ENCODE measurements at regions not wholly inside any gene's neighbourhood (a gene's known extent, or its start where the extent isn't known, plus 50 kb on each side); places are given as distances from the start of the nearest gene placed in this dataset.

DNA sequence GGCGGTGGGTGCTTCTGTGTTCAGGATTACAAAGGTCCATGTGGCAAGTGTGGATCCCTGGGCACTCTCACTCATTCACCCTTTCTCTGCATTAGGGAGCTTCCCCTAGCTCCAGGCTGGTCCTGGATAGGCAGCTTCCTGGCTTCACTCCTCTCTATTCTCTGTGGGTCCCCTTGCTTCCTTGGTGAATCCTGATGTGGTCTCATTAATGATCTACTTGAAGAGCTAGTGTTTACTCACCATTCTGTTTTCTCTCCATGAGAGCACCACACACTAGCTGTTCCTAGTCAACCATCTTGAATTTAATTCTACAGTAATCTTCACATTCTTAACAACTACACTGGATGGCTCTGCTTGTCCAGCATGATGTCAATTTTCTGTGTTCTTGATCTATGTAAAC, 90.0 kb upstream of the PLPPR1 start:
- no peak for TF ChIP-seq MAX (IDR thresholded peaks at IDR 0.05)
- no peak for TF ChIP-seq BORCS8-MEF2B (CRISPR knock-in tag; IDR thresholded peaks at IDR 0.05)
- TF ChIP-seq, protein P1, sequence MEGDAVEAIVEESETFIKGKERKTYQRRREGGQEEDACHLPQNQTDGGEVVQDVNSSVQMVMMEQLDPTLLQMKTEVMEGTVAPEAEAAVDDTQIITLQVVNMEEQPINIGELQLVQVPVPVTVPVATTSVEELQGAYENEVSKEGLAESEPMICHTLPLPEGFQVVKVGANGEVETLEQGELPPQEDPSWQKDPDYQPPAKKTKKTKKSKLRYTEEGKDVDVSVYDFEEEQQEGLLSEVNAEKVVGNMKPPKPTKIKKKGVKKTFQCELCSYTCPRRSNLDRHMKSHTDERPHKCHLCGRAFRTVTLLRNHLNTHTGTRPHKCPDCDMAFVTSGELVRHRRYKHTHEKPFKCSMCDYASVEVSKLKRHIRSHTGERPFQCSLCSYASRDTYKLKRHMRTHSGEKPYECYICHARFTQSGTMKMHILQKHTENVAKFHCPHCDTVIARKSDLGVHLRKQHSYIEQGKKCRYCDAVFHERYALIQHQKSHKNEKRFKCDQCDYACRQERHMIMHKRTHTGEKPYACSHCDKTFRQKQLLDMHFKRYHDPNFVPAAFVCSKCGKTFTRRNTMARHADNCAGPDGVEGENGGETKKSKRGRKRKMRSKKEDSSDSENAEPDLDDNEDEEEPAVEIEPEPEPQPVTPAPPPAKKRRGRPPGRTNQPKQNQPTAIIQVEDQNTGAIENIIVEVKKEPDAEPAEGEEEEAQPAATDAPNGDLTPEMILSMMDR (CRISPR knock-in tag; IDR thresholded peaks at IDR 0.05): no peak
- TF ChIP-seq, protein P2, sequence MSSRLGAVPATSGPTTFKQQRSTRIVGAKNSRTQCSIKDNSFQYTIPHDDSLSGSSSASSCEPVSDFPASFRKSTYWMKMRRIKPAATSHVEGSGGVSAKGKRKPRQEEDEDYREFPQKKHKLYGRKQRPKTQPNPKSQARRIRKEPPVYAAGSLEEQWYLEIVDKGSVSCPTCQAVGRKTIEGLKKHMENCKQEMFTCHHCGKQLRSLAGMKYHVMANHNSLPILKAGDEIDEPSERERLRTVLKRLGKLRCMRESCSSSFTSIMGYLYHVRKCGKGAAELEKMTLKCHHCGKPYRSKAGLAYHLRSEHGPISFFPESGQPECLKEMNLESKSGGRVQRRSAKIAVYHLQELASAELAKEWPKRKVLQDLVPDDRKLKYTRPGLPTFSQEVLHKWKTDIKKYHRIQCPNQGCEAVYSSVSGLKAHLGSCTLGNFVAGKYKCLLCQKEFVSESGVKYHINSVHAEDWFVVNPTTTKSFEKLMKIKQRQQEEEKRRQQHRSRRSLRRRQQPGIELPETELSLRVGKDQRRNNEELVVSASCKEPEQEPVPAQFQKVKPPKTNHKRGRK (CRISPR knock-in tag; IDR thresholded peaks at IDR 0.05): no peak
- TF ChIP-seq, protein P3, sequence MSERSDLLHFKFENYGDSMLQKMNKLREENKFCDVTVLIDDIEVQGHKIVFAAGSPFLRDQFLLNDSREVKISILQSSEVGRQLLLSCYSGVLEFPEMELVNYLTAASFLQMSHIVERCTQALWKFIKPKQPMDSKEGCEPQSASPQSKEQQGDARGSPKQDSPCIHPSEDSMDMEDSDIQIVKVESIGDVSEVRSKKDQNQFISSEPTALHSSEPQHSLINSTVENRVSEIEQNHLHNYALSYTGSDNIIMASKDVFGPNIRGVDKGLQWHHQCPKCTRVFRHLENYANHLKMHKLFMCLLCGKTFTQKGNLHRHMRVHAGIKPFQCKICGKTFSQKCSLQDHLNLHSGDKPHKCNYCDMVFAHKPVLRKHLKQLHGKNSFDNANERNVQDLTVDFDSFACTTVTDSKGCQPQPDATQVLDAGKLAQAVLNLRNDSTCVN (CRISPR knock-in tag; IDR thresholded peaks at IDR 0.05; ENCODE audit: borderline replicate concordance): no peak
- TF ChIP-seq, protein P4, sequence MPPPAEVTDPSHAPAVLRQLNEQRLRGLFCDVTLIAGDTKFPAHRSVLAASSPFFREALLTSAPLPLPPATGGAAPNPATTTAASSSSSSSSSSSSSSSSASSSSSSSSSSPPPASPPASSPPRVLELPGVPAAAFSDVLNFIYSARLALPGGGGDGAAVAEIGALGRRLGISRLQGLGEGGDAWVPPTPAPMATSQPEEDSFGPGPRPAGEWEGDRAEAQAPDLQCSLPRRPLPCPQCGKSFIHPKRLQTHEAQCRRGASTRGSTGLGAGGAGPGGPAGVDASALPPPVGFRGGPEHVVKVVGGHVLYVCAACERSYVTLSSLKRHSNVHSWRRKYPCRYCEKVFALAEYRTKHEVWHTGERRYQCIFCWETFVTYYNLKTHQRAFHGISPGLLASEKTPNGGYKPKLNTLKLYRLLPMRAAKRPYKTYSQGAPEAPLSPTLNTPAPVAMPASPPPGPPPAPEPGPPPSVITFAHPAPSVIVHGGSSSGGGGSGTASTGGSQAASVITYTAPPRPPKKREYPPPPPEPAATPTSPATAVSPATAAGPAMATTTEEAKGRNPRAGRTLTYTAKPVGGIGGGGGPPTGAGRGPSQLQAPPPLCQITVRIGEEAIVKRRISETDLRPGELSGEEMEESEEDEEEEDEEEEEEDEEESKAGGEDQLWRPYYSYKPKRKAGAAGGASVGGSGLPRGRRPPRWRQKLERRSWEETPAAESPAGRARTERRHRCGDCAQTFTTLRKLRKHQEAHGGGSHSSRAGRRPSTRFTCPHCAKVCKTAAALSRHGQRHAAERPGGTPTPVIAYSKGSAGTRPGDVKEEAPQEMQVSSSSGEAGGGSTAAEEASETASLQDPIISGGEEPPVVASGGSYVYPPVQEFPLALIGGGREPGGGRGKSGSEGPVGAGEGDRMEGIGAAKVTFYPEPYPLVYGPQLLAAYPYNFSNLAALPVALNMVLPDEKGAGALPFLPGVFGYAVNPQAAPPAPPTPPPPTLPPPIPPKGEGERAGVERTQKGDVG (CRISPR knock-in tag; IDR thresholded peaks at IDR 0.05; ENCODE audit: borderline replicate concordance): no peak
- no peak for TF ChIP-seq MYC (CRISPR knock-in tag; IDR thresholded peaks at IDR 0.05; ENCODE audit: borderline replicate concordance)
- TF ChIP-seq, protein P5, sequence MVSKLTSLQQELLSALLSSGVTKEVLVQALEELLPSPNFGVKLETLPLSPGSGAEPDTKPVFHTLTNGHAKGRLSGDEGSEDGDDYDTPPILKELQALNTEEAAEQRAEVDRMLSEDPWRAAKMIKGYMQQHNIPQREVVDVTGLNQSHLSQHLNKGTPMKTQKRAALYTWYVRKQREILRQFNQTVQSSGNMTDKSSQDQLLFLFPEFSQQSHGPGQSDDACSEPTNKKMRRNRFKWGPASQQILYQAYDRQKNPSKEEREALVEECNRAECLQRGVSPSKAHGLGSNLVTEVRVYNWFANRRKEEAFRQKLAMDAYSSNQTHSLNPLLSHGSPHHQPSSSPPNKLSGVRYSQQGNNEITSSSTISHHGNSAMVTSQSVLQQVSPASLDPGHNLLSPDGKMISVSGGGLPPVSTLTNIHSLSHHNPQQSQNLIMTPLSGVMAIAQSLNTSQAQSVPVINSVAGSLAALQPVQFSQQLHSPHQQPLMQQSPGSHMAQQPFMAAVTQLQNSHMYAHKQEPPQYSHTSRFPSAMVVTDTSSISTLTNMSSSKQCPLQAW (CRISPR knock-in tag; IDR thresholded peaks at IDR 0.05): no peak
- TF ChIP-seq, protein P6, sequence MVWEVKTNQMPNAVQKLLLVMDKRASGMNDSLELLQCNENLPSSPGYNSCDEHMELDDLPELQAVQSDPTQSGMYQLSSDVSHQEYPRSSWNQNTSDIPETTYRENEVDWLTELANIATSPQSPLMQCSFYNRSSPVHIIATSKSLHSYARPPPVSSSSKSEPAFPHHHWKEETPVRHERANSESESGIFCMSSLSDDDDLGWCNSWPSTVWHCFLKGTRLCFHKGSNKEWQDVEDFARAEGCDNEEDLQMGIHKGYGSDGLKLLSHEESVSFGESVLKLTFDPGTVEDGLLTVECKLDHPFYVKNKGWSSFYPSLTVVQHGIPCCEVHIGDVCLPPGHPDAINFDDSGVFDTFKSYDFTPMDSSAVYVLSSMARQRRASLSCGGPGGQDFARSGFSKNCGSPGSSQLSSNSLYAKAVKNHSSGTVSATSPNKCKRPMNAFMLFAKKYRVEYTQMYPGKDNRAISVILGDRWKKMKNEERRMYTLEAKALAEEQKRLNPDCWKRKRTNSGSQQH (CRISPR knock-in tag; IDR thresholded peaks at IDR 0.05; ENCODE audit: low read depth): no peak

Data from HepG2 (cell line).